Smooth muscle cell of the brain vasculature (primary cell): ENCODE measurements at regions not wholly inside any gene's neighbourhood (a gene's known extent, or its start where the extent isn't known, plus 50 kb on each side); places are given as distances from the start of the nearest gene placed in this dataset.

Source experiments
- DNase-seq: peaks from one replicate; pipeline ENCODE4 v3.0.0-alpha.2; 2012; ENCODE audit warnings: low read depth, low spot score

DNA sequence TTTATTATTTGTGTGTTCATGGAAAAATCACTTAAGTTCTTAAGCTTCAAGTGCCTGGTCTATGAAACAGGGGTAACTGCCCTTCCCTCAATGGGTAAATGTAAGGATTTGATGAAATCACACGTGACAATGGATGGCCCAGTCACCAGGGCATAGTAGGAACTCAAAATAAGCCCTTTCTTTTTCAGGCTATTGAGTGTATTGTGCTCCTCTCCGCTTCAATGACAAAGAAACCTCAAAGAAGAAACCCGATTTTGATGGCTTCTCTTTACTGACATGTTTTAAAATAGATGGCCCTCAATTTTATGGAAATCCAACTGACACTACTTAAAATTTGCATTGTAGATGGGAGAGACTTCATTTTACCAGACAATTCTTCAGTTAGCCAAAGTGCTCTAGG lies 543.5 kb downstream of the OMA1 start:
- DNase-seq = no peak

DNA sequence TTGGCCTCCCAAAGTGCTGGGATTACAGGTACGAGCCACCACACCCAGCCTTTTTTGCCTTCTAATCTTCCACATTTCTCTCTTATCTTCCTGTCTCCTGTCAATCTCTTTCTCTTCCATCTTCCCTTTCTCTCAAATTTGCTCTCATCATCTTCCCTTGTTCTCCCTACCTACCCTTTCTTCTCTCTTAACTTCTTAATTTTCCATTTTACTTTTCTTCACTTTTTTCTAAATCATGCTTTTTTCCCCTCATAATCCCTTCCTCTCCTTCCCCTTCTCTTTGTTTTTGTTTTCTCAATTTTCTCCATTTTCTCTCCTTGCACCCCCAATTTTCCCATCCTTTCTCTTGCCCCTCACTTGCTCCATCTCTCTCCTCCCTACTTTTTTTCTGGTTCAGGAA lies 545.7 kb downstream of the OMA1 start:
- DNase-seq = no peak

DNA sequence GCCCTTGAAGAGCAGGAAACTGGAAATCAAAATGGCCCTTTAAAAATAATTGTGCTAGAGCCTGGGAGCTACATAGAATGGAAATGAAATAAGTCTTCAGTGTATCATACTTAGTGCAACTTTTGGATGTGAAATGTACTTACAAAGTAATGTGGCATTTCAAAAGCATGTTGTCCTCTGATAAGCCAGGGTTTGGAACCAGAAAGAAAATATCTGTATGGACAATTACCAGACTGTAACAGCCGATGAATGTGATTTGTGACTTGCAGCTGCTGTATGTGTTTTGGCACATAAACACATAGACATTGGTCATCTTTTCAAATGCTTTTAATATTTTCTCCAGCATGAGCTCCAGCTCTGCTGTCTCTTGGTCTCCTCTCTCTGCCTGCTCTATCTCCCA lies 546.4 kb downstream of the OMA1 start:
- no peak for DNase-seq

DNA sequence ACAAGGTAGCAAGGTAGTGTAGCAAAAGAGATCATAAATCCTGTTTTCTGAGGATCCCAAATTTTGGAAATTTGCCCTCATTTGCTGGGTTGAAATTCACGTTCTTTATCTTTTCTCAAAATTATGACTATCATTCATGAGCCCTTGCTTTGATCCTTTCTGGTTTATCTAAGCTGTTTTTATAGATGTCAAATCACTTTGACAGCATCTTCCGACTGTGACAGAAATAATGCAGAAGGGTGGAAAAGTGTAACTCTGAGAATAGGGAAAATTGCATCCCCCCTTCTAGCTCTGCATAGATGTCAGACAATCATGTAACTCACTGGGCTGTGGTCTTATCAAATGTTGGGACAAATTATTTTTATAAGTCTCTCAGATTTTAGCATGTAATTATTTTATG lies 550.1 kb downstream of the OMA1 start:
- no peak for DNase-seq

DNA sequence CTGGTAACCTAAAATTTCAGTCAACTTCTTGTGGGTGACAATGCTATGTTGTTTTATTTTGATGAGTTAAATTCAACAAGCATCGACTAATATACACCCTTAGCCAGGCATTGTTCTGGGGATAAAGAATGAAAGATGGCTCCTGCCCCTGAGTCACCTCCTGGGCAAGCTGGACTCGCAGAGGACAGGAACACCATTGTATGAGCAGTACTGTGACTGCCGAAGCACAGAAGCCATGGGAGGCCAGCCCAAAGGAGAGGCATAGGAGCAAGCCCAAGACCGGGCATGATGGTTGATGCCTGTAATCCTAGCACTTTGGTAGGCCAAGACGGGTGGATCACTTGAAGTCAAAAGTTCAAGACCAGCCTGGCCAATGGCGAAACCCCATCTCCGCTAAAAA lies 555.2 kb downstream of the OMA1 start:
- no peak for DNase-seq

DNA sequence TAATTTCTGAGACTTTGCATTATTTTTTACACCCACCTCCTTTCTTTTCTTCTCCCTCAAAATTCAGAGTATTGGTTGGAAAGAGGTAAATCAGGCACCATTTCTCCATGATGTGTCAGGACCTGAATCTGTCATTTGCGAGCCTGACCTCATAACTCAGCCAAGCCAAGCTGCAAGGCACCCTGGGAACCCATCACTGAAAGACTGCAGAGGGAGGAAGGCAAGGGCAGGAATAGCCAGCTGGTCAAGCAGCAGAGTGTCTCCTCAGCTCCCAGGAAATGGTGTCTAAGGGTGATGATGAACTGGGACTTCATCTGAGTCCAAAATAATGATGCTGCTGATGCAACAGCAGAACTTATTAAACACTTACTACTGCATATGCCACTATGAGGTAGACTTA lies 556.6 kb downstream of the OMA1 start:
- no peak for DNase-seq

DNA sequence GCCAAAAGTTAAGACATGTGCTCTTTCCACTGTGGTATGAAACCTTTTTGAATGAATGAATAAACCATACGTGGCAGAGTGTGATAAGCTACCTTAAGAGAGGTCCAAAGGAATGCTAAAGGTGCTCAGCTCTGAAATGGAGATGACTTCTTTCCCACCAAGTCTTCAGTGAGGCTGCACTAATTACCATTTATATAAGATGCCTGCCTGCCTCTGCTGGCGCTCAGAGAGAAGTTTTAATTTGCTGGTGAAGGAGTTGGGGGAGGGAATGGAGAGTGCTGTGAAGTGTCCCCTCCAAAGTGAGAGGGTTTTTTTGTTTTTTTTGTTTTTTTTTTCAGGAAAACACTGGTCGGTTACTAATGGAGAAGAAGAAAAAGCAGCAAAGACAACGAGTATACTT lies 559.0 kb downstream of the OMA1 start:
- DNase-seq = no peak

DNA sequence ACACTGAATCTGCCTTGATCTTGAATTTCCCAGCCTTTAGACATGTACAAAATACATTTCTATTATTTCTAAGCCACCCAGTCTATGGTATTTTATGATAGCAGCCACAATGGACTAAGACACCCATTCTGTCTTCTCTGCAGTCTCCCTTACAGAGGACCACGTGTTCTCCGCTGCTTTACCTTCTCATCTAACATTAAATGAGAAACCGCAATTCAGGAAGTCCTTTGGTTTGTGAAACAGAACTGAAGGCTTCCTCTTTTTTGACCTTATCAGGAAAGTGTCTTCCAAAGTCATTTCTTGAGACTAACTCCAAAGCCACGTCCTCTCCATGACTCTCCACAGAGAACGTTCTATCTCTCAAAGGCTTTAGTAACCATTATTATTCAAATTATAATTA lies 560.1 kb downstream of the OMA1 start:
- no peak for DNase-seq

DNA sequence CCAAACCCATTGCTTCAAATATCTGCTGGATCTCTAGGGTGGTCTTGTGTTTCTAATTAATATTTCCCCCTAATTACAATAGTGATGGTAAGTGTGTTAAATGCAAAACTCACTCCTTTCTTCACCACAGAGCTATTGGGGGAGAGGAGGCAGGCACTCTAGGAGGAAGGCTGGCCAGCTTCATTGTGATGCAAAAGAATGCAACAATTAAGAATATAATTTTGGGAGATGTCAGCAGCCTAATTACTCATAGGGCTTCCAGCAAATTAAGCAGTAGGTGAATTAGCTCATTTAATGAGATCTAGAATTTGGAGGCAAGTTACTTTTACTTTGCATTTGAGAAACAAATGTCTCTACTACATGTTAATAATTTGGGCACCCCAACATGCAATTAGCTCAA lies 560.4 kb upstream of the DAB1 start:
- no peak for DNase-seq

DNA sequence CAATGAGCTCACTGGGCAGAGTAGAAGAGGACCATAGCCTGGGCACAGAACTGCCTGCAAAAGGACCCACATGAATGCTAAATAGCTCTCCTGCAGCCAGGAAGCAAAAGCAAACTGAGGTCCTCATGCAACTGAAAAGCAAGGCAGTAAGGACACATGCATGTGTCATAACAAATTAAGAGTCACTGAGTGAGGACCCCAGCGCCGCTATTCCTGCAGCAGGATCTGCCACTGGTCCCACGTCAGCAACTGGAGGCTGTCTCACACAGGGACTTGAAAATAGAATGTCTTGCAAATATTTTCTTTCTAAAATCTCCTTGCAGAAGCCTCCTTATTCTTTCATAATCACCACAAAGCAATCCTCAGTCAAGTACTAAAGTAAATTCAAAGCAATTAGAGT lies 559.6 kb upstream of the DAB1 start:
- no peak for DNase-seq

DNA sequence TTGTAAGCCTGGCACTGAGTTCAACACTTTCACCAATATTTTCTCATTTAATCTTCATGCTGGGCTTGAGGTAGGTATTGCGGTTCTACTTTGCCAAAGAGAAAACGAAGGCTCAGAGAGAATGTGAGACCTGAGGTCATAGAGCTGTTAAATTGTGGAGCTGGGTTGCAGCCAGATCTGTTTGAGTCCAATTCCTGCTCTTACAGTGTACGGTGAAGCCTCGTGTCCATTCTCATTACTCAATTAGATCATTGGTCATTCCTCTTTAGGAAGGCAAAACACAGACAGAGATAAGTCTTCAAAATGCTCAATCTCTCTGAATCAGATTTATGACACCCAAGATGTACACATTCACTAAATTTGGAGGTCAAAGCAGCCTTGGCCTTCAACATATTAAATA lies 559.0 kb upstream of the DAB1 start:
- DNase-seq = no peak

DNA sequence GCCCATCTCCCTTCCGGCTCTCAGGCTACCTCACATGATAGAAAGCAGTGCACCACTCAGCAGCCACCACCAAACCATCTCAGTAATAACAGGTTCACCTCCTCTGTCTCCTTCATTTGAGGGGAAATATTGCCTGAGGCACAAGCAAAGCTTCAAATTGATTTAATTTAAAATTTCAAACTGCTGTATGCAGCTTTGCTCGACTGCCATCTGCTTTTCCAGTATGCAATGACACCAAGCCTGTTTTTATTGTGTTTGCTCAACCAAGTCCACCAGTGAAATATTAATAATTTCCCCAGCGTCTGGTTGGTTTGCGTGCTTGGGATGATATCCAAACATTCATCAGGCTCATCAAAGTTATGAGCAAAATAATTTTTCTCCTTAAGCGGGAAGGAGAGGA lies 552.4 kb upstream of the DAB1 start:
- DNase-seq = no peak

DNA sequence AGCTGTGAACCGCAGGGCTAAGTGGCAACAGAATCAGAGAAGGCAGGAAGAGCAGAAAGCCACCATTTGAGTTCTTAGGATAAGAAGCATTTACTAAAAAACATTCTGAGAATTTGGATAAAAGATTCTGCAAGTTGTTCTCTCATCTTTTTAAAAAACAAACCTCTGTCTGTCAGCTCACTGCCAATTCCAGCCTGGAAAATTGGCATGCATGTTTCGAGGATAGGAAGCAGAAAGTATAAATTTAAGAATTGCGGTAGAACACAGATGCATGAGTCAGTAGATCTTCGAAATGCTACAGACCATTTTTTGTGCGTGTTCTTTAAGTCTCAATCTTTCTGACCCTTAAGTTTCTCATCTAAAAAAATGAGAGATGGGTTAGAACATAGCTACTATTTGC lies 544.5 kb upstream of the DAB1 start:
- DNase-seq = no peak

DNA sequence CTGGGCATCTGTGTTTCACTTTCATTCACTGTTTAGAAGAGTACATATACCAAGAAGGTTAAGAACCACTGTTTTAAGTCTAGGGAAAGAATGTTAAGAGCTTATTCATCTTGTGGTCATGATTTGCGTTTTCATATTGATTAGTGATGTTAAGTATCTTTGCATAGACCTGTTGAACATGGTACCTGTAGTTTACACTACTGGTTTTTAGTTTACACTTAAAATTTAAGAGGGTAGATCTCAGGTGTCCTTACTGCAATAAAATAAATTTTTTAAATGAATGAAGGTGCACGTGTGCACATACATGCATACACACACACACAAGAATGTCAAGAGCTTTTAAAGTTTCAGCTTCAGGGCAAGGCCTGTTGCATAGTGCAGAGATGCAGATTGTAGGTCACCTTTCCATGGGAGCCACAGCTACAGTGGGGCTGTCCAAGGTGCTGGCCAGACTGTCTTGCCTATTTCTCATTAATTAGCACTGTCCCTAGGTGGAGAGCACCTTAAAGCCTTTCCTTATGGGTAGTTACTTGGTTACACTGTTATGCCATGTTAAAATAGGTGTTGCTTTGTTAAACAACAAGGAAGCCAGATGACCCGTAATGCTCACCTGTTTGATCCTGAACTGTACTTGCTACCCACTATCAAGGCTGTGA lies 543.0 kb upstream of the DAB1 start:
- DNase-seq = no peak

DNA sequence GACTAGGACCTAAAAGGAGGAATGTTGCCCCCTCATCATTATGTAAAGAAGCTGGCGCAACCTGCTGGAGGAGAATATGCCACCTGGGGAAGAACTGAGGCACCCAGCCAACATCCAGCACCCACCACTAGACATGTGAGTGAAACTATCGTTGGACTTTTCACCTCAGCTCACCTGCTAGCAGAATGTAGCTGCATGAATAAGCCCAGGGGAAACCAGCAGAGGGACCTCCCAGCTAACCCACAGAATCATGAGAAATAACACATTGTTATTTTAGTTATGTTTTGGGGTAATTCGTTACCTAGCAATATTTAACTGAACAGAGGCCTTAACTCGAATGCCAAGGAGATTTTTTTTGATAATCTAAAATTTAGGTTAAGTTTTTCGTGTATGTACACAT lies 542.5 kb upstream of the DAB1 start:
- no peak for DNase-seq

DNA sequence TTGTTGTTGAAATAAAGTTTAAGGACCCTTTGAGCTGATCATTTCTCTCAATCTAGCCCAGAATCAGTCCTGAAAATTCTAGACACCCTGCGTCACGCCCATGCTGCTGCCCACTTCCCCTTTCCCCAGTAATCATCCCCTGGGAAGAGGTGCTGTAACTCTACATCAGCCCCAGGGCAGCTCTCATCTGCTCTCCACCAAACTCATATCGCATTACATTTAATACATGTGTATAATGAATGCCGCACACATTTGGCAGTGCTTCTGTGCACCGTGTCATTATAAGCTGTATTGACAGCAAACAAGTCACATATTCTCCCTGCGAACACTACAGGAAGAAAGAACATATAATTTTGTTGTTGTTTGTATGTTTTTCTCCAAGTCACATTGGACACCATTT lies 539.7 kb upstream of the DAB1 start:
- no peak for DNase-seq

DNA sequence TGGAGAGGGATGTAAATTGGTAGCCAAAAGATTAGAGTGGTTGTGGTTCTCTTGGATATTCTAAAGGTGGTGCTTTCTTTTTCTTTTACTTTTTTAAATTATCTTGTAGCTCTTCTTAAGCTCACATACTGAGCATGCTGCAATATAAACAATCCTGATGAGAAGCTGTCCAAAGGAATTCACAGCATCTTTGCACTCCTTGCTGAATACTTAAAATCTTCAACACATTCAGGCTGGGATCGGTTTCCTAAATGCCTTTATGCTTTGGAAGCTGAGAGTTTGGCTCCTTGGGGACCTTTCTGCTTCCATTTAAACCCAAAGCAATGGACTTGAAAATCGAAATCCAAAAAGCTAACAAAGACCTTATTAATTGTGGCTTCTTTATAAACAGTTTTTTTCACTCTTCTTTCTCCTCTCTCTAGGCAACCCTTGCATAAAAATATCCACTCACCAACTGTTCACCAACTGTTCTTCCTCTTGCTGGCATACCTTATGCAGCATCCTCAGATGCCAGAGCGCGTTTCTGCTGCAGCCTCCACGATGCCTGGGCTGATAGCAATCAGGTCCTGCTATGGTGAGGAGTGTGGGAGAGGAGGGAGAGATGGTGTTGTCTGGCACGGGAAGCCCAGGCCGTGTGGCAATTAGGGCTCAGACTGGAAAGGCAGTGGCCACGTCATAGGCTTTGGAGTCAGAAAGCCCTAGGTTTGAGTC lies 535.8 kb upstream of the DAB1 start:
- DNase-seq = no peak

DNA sequence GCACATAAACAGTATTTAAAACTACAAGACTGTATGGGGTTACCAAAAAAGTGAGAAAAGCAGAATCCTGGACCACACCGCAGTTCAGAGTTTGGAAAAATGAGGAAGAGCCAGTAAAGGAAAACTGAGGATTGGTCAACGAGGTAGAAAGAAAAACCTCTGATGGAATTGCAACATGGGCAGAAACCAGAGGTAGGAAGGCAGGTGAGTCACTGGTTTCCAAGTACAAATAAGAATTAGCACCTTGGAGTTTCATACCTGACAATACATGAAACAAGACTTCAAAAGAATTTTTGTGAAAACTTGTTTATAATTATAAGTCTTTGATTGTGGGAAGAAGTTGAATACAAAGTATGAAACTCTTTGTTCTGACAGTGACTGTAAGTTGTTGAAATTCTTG lies 533.7 kb upstream of the DAB1 start:
- DNase-seq = no peak

DNA sequence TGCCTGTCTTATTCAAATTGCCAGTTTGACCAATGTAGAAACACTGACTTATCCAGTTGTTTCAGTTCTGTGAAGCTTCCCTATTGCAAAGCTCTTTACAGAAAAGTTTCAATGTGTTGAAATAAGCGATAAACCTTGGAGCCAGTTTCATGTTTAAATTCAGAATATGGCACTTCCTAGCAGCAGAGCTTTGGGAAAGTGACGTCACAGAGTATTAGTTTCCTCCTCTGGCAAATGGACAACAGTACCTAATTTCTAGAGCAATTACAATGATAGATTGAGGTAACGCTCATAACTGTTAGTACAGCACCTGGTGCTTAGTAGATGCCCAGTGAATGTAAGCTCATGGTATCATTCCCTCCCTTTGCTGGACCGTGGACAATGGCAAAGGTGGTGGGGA lies 527.5 kb upstream of the DAB1 start:
- no peak for DNase-seq

DNA sequence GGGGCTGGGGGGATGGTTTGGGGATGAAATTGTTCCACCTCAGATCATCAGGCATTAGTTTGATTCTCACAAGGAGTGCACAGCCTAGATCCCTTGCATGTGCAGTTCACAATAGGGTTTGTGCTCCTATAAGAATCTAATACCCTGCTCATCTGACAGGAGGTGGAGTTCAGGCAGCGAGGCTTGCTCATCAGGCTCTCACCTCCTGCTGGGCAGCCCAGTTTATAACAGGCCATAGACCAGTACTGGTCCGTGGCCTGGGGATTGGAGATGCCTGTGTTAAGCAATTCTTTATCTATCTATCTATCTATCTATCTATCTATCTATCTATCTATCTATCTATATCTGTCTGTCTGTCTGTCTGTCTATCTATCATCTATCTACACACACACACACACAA lies 525.3 kb upstream of the DAB1 start:
- no peak for DNase-seq

DNA sequence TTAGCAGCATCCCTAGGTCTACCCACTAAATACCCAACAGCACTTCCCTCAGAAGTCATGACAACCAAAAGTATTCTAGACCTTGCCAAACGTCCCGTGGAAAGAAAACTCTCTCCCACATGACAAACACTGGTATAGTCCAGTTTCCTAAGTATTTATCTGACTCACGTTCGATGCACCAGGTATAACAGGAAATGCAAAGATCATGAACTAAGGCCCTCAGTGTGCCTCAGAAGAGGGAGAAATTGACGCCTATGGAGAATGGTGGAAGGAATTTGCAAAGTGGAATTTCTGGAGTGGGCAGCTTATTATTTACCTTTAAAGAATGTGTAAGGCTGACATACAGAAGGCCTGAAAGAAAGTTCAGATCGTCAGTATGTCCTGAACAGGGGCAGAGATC lies 523.6 kb upstream of the DAB1 start:
- no peak for DNase-seq

DNA sequence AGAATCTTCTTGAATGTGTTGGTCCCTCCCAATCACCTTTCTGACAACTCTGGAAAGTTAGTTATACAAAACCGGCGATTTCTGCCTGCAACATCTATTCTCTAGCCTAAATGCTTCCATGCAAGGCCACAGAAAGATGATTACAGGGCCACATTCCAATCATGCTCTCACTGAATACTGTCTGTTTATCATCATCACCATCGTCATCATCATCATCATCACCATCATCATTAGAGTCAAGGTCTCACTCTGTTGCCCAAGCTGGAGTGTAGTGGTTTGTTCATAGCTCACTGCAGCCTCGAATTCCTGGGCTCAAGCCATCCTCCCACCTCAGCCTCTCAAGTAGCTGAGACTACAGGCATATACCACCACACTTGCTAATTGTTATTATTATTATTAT lies 521.2 kb upstream of the DAB1 start:
- DNase-seq = no peak

DNA sequence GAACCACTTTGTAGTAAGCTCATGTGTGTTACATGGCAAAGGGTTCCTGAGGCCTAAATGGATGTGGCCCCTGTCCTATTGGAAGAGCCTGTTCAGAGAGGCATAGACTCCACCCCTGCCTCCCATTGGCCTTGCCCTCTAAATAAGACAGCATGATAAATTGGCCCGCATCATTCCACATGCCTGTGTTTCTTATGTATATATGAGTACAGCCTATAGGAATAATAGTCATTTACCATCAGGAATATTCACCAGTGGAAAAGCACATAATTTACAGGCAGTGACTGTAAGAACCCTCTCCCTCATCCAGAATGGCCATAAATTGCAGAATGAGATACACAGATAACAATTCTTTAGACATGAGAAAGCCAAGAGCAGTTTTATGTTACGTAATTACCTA lies 519.5 kb upstream of the DAB1 start:
- no peak for DNase-seq

DNA sequence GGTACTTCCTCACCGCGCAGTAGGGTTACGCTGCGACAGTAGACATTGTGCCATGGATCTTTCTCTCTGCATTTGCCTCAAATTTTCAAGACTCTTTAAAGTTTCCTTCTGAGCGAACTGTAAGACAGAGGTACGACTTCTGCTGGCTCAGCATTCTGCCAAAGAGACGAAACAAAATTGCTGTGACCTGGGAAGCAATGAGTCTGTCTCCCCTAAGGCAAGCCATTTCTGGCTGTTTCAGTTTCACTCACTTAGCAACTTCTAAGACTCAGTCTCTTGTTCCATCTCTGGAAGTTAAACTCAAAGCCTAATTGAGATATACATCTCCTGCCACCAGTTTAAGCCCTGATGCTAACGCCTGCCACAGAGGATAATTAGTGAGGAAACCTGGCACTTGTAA lies 510.9 kb upstream of the DAB1 start:
- no peak for DNase-seq
